GM19043 (cell line): ENCODE measurements at regions not wholly inside any gene's neighbourhood (a gene's known extent, or its start where the extent isn't known, plus 50 kb on each side); places are given as distances from the start of the nearest gene placed in this dataset.
"Not testable (repeated sequence)": the region's sequence is repeated elsewhere in the genome, so short reads cannot be mapped to it uniquely, and the experiment has no call there.

Source experiments
- ATAC-seq: cut with Tn5 transposase; IDR thresholded peaks from one replicate; pipeline ENCODE4 v1.9.1; 2021; ENCODE audit warnings: low read depth; ENCODE audit not compliant: unreplicated experiment

- no peak for ATAC-seq
Observed at GRCh38 chr5:28710360-28710759, 1672.0 kb upstream of the CDH9 start.

- no peak for ATAC-seq
Observed at GRCh38 chr5:28708472-28708871, 1670.1 kb upstream of the CDH9 start.

GRCh38 chr5:28707706-28708105, 1669.3 kb upstream of the CDH9 start:
- no peak for ATAC-seq

GRCh38 chr5:28703651-28704260, 1665.4 kb upstream of the CDH9 start:
- ATAC-seq = no peak

- ATAC-seq = no peak
Observed at GRCh38 chr5:28691526-28691925, 1653.1 kb upstream of the CDH9 start.

- ATAC-seq = no peak
Observed at GRCh38 chr5:28685794-28686193, 1647.4 kb upstream of the CDH9 start.

- ATAC-seq = no peak
Observed at GRCh38 chr5:28678899-28679298, 1640.5 kb upstream of the CDH9 start.

- ATAC-seq = no peak
Observed at GRCh38 chr5:28666110-28666509, 1627.7 kb upstream of the CDH9 start.

- ATAC-seq = no peak
Observed at GRCh38 chr5:28648108-28648507, 1609.7 kb upstream of the CDH9 start.

- no peak for ATAC-seq
Observed at GRCh38 chr5:28632607-28633006, 1594.2 kb upstream of the CDH9 start.

GRCh38 chr5:28603869-28604268, 1565.5 kb upstream of the CDH9 start:
- ATAC-seq = no peak

- no peak for ATAC-seq
Observed at GRCh38 chr5:28602429-28602828, 1564.0 kb upstream of the CDH9 start.

GRCh38 chr5:28596707-28597106, 1558.3 kb upstream of the CDH9 start:
- not testable (repeated sequence) for ATAC-seq

- ATAC-seq = no peak
Observed at GRCh38 chr5:28580616-28581015, 1542.2 kb upstream of the CDH9 start.

- no peak for ATAC-seq
Observed at GRCh38 chr5:28576022-28576421, 1537.6 kb upstream of the CDH9 start.

- no peak for ATAC-seq
Observed at GRCh38 chr5:28575368-28575767, 1537.0 kb upstream of the CDH9 start.

GRCh38 chr5:28574606-28575005, 1536.2 kb upstream of the CDH9 start:
- ATAC-seq = no peak

- no peak for ATAC-seq
Observed at GRCh38 chr5:28567048-28567447, 1528.7 kb upstream of the CDH9 start.

- ATAC-seq = no peak
Observed at GRCh38 chr5:28561522-28561921, 1523.1 kb upstream of the CDH9 start.

GRCh38 chr5:28558196-28558595, 1519.8 kb upstream of the CDH9 start:
- no peak for ATAC-seq

- no peak for ATAC-seq
Observed at GRCh38 chr5:28557114-28557513, 1518.7 kb upstream of the CDH9 start.

GRCh38 chr5:28549588-28549987, 1511.2 kb upstream of the CDH9 start:
- no peak for ATAC-seq

- ATAC-seq = no peak
Observed at GRCh38 chr5:28548856-28549255, 1510.5 kb upstream of the CDH9 start.
